BE2C (cell line): ENCODE measurements at regions not wholly inside any gene's neighbourhood (a gene's known extent, or its start where the extent isn't known, plus 50 kb on each side); places are given as distances from the start of the nearest gene placed in this dataset.

Experiments
- DNase-seq: peaks from one replicate; pipeline ENCODE4 v3.0.0-alpha.2; 2020
- H3K27me3 ChIP-seq: fragments of 250-450 bp; sonication (Bioruptor Pico); 2 replicates; pipeline ENCODE4 v1.5.1; 2020; ENCODE audit warnings: mild to moderate bottlenecking
- H3K36me3 ChIP-seq: fragments of 250-450 bp; sonication (Bioruptor Pico); 2 replicates; pipeline ENCODE4 v1.5.1; 2020; ENCODE audit warnings: mild to moderate bottlenecking
- H3K4me1 ChIP-seq: fragments of 250-450 bp; sonication (Bioruptor Pico); 2 replicates; pipeline ENCODE4 v1.5.1; 2020
- H3K4me3 ChIP-seq: 2 replicates; pipeline ENCODE4 v1.5.1; 2011; ENCODE audit warnings: low read depth, low read length
- H3K9me3 ChIP-seq: fragments of 250-450 bp; sonication (Bioruptor Pico); 2 replicates; pipeline ENCODE4 v1.5.1; 2020
- CTCF ChIP-seq: IDR thresholded peaks from 2 replicates; pipeline ENCODE4 v1.5.1; 2012; ENCODE audit warnings: mild to moderate bottlenecking, low read depth, low read length

GRCh38 chr2:57080035-57080434 is 896.2 kb downstream of the CCDC85A start:
- H3K4me3 ChIP-seq, result no peak overlapping the region
- DNase-seq, result no peak
- no peaks in the 10 kb centered on the region for H3K27me3 ChIP-seq
- H3K36me3 ChIP-seq, result no peaks in the 10 kb centered on the region
- no peaks in the 10 kb centered on the region for H3K9me3 ChIP-seq
- TF ChIP-seq CTCF, result no peak
- H3K4me1 ChIP-seq, result no peaks in the 10 kb centered on the region

- no peak for TF ChIP-seq CTCF
- Histone ChIP-seq H3K27me3 (no peaks in the 10 kb centered on the region), H3K4me3 (no peak overlapping the region), H3K9me3 (no peaks in the 10 kb centered on the region), H3K36me3 (no peaks in the 10 kb centered on the region), H3K4me1 (no peaks in the 10 kb centered on the region)
- no peak for DNase-seq
Observed at GRCh38 chr2:57084697-57085281, 901.0 kb downstream of the CCDC85A start.

- Histone ChIP-seq H3K36me3 (no peaks in the 10 kb centered on the region), H3K9me3 (no peaks in the 10 kb centered on the region), H3K4me1 (no peaks in the 10 kb centered on the region), H3K27me3 (no peaks in the 10 kb centered on the region), H3K4me3 (no peak overlapping the region)
- no peak for DNase-seq
- TF ChIP-seq CTCF, result no peak
Observed at GRCh38 chr2:57093020-57093419, 909.2 kb downstream of the CCDC85A start.

- no peak for DNase-seq
- H3K27me3 ChIP-seq, result no peaks in the 10 kb centered on the region
- no peaks in the 10 kb centered on the region for H3K4me1 ChIP-seq
- no peaks in the 10 kb centered on the region for H3K9me3 ChIP-seq
- no peak overlapping the region for H3K4me3 ChIP-seq
- no peak for TF ChIP-seq CTCF
- no peaks in the 10 kb centered on the region for H3K36me3 ChIP-seq
Observed at GRCh38 chr2:57097855-57098254, 914.1 kb downstream of the CCDC85A start.

GRCh38 chr2:57100436-57100835 is 916.6 kb downstream of the CCDC85A start:
- H3K9me3 ChIP-seq, result no peaks in the 10 kb centered on the region
- no peak overlapping the region for H3K4me3 ChIP-seq
- TF ChIP-seq CTCF, result no peak
- DNase-seq, result no peak
- H3K36me3 ChIP-seq, result no peaks in the 10 kb centered on the region
- H3K4me1 ChIP-seq, result no peaks in the 10 kb centered on the region
- no peaks in the 10 kb centered on the region for H3K27me3 ChIP-seq

GRCh38 chr2:57105694-57106093 is 921.9 kb downstream of the CCDC85A start:
- H3K4me1 ChIP-seq, result no peaks in the 10 kb centered on the region

More at GRCh38 chr2:57105694-57106093, 921.9 kb downstream of the CCDC85A start:
- H3K27me3 ChIP-seq, result no peaks in the 10 kb centered on the region
- no peaks in the 10 kb centered on the region for H3K36me3 ChIP-seq
- H3K9me3 ChIP-seq, result no peaks in the 10 kb centered on the region
- no peak overlapping the region for H3K4me3 ChIP-seq
- no peak for DNase-seq
- TF ChIP-seq CTCF, result no peak
